Body of pancreas (tissue), 4 donors: ENCODE measurements at regions not wholly inside any gene's neighbourhood (a gene's known extent, or its start where the extent isn't known, plus 50 kb on each side); places are given as distances from the start of the nearest gene placed in this dataset.

ENCODE experiments used
- ATAC-seq: fragments of 150-250 bp; one replicate; pipeline ENCODE4 v1.9.1; 2016
- DNase-seq, 4 donors: peaks; one replicate each; pipeline ENCODE4 v3.0.0-alpha.2; 2019
- H3K27ac ChIP-seq, 4 donors: fragments of 200-600 bp; sonication (generic); 1 replicate in 3 of 4; 2 replicates in 1 of 4; pipeline versions ENCODE4 v1.5.1 to v1.6.1; 2016 to 2019; ENCODE audit warnings: mild to moderate bottlenecking in 1 of 4, mixed read lengths in 1 of 4, moderate library complexity in 1 of 4
- H3K27me3 ChIP-seq, 2 donors: fragments of 200-600 bp; sonication (generic); one replicate each; pipeline ENCODE4 v1.6.0; 2016; ENCODE audit warnings: mild to moderate bottlenecking in 1 of 2
- H3K36me3 ChIP-seq, 2 donors: fragments of 200-600 bp; sonication (generic); replicated peaks in 1 of 2; 2 replicates each; pipeline ENCODE4 v1.5.1; 2016; ENCODE audit warnings: low read depth in 2 of 2; ENCODE audit not compliant: insufficient read depth in 1 of 2
- H3K4me1 ChIP-seq: fragments of 200-600 bp; sonication (generic); one replicate; pipeline ENCODE4 v1.6.0; 2016
- H3K4me3 ChIP-seq, 2 donors: fragments of 200-600 bp; sonication (generic); 1 replicate in 1 of 2; 2 replicates in 1 of 2; pipeline ENCODE4 v1.5.1; 2016 to 2019
- H3K9me3 ChIP-seq, 3 donors: fragments of 200-600 bp; sonication (generic); 1 replicate in 2 of 3; 2 replicates in 1 of 3; pipeline ENCODE4 v1.5.1; 2016
- CTCF ChIP-seq, 7 experiments: fragments of 450-650 bp in 4 of 7; fragments of 200-600 bp in 3 of 7; sonication (generic) in 3 of 7; IDR thresholded peaks; one replicate each; pipeline ENCODE4 v1.5.1; 2016 to 2019; ENCODE audit warnings: antibody characterized with exemption in 7 of 7
- POLR2A ChIP-seq, 3 donors: fragments of 450-650 bp; IDR thresholded peaks; one replicate each; pipeline ENCODE4 v1.6.1; 2016; ENCODE audit warnings: antibody characterized with exemption in 3 of 3, mild to moderate bottlenecking in 2 of 3
- WGBS, 2 donors: methylation state at CpG; one replicate each; pipeline ENCODE4 v1.1.5; 2017; 5-methylcytosine and 5-hydroxymethylcytosine counted together
- intact Hi-C: fragments of 100-400 bp; cut with DNase I; formaldehyde crosslinking; loops from one replicate; pipeline ENCODE4 v1.15.1; 2023

GRCh38 chr1:36699113-36699911 lies 216.6 kb upstream of the CSF3R start:
- no peaks in the 10 kb centered on the region for H3K36me3 ChIP-seq
- H3K9me3 ChIP-seq: no peaks in the 10 kb centered on the region
- no peak overlapping the region for H3K27ac ChIP-seq
- ATAC-seq (no peak), DNase-seq (no peak)
- no peak for TF ChIP-seq CTCF (IDR thresholded peaks at IDR 0.05)
- no peak for TF ChIP-seq POLR2A (IDR thresholded peaks at IDR 0.05)
- no peak overlapping the region for H3K4me3 ChIP-seq
- no peaks in the 10 kb centered on the region for H3K27me3 ChIP-seq
- H3K4me1 ChIP-seq: peaks cover 5% of the 10 kb centered on the region
- intact Hi-C loops: no loop called here
- 61 to 74% methylated on average over 8 to 10 of the region's 10 CpGs for WGBS, 2 donors

DNA sequence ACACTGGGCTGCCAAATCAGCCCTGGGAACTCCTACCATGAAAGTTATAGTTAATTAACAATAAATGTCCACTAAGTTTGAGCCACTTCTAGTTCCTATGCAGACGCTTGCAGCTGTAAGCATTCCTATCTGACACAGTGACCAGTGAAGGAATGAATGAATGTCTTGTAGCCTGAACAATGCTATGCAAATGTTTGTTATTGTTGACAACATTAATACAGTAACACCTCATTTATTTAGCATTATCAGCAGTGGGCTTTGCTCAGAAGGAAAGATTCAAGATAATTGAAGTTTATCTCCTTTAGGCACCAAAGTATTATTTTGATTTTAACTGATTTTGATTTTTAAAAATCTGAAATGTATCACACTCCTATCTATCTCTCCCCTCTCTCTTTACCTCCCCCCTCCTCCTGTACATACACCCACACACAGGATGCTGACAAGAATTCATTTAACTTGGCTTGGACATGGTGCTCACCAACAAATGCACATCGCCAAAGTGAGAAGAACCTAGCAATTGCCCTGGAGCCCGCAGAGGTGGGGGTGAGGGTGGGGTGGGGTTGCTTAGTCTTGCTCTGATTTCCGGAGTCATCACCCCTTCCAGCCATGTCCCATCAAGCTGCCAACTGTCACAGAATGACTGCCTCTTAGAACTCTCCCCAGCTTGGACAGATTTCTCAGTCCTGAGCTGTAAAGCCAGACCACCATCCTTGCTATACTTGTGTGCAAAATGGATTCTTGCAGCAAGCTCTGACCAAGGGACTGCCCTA lies 215.3 kb upstream of the CSF3R start:
- ATAC-seq (no peak), DNase-seq (no peak)
- intact Hi-C loops: no loop called here
- H3K9me3 ChIP-seq: no peaks in the 10 kb centered on the region
- H3K4me1 ChIP-seq: no peaks in the 10 kb centered on the region
- no peak overlapping the region for H3K4me3 ChIP-seq
- 60 to 63% methylated on average over 4 of the region's 4 CpGs for WGBS, 2 donors
- TF ChIP-seq CTCF (IDR thresholded peaks at IDR 0.05): no peak
- no peak for TF ChIP-seq POLR2A (IDR thresholded peaks at IDR 0.05)
- no peaks in the 10 kb centered on the region for H3K36me3 ChIP-seq
- H3K27ac ChIP-seq: no peak overlapping the region
- H3K27me3 ChIP-seq: no peaks in the 10 kb centered on the region

GRCh38 chr1:36696261-36696940 lies 213.7 kb upstream of the CSF3R start:
- DNase-seq (no peak), ATAC-seq (no peak)
- no peak for TF ChIP-seq CTCF (IDR thresholded peaks at IDR 0.05)
- TF ChIP-seq POLR2A (IDR thresholded peaks at IDR 0.05): no peak
- Histone ChIP-seq H3K27ac (no peak overlapping the region), H3K27me3 (no peaks in the 10 kb centered on the region), H3K9me3 (no peaks in the 10 kb centered on the region), H3K36me3 (no peaks in the 10 kb centered on the region), H3K4me3 (no peak overlapping the region), H3K4me1 (no peaks in the 10 kb centered on the region)
- WGBS, 2 donors: 58 to 64% methylated on average over 1 to 6 of the region's 6 CpGs
- intact Hi-C loops: no loop called here

GRCh38 chr1:36693603-36694002 lies 210.9 kb upstream of the CSF3R start:
- no peaks in the 10 kb centered on the region for H3K27me3 ChIP-seq
- no peak for ATAC-seq

More at GRCh38 chr1:36693603-36694002, 210.9 kb upstream of the CSF3R start:
- no peak for DNase-seq
- Histone ChIP-seq H3K27ac (no peak overlapping the region), H3K4me3 (no peak overlapping the region), H3K4me1 (no peaks in the 10 kb centered on the region), H3K9me3 (no peaks in the 10 kb centered on the region), H3K36me3 (no peaks in the 10 kb centered on the region)
- WGBS, 2 donors: 65 to 67% methylated on average over 11 of the region's 11 CpGs
- TF ChIP-seq POLR2A (IDR thresholded peaks at IDR 0.05): no peak
- TF ChIP-seq CTCF (IDR thresholded peaks at IDR 0.05): no peak
- intact Hi-C loops: no loop called here
